HEK293 (cell line): ENCODE measurements at regions not wholly inside any gene's neighbourhood (a gene's known extent, or its start where the extent isn't known, plus 50 kb on each side); places are given as distances from the start of the nearest gene placed in this dataset.

Experiments
- GLIS2 ChIP-seq: fragments of 450-650 bp; formaldehyde crosslinking; IDR thresholded peaks from 2 replicates; pipeline ENCODE4 v1.5.1; 2016; ENCODE audit warnings: missing biosample characterization, missing genetic modification characterization
- KLF1 ChIP-seq: fragments of 450-650 bp; formaldehyde crosslinking; IDR thresholded peaks from 2 replicates; pipeline ENCODE4 v1.5.1; 2016; ENCODE audit warnings: missing biosample characterization, missing genetic modification characterization
- KLF7 ChIP-seq: fragments of 450-650 bp; formaldehyde crosslinking; IDR thresholded peaks from 2 replicates; pipeline ENCODE4 v1.5.1; 2016; ENCODE audit warnings: missing biosample characterization, missing genetic modification characterization, borderline replicate concordance
- MYNN ChIP-seq: fragments of 450-650 bp; formaldehyde crosslinking; IDR thresholded peaks from 2 replicates; pipeline ENCODE4 v1.5.1; 2016; ENCODE audit warnings: missing biosample characterization, missing genetic modification characterization, borderline replicate concordance
- SP2 ChIP-seq: fragments of 450-650 bp; formaldehyde crosslinking; IDR thresholded peaks from 2 replicates; pipeline ENCODE4 v1.5.1; 2016; ENCODE audit warnings: missing biosample characterization, missing genetic modification characterization
- TCF7L2 ChIP-seq: IDR thresholded peaks from 2 replicates; pipeline ENCODE4 v1.6.1; 2011; ENCODE audit warnings: low read depth, mild to moderate bottlenecking, inconsistent platforms, low read length, moderate library complexity, borderline replicate concordance
- ZBTB17 ChIP-seq: fragments of 450-650 bp; formaldehyde crosslinking; IDR thresholded peaks from 2 replicates; pipeline ENCODE4 v1.5.1; 2016; ENCODE audit warnings: missing biosample characterization, missing genetic modification characterization
- ZNF114 ChIP-seq: fragments of 450-650 bp; formaldehyde crosslinking; IDR thresholded peaks from 2 replicates; pipeline ENCODE4 v1.5.0; 2017; ENCODE audit warnings: missing biosample characterization, missing genetic modification characterization
- ZNF133 ChIP-seq: fragments of 450-650 bp; formaldehyde crosslinking; IDR thresholded peaks from 2 replicates; pipeline ENCODE4 v1.5.1; 2016; ENCODE audit warnings: missing biosample characterization, missing genetic modification characterization
- ZNF16 ChIP-seq: fragments of 450-650 bp; formaldehyde crosslinking; IDR thresholded peaks from 2 replicates; pipeline ENCODE4 v1.5.1; 2016; ENCODE audit warnings: low read depth, missing biosample characterization, missing genetic modification characterization
- ZNF169 ChIP-seq: fragments of 450-650 bp; formaldehyde crosslinking; IDR thresholded peaks from 2 replicates; pipeline ENCODE4 v1.5.1; 2016; ENCODE audit warnings: missing biosample characterization, missing genetic modification characterization
- ZNF221 ChIP-seq: fragments of 450-650 bp; formaldehyde crosslinking; IDR thresholded peaks from 2 replicates; pipeline ENCODE4 v1.5.1; 2017; ENCODE audit warnings: missing biosample characterization, missing genetic modification characterization, borderline replicate concordance
- ZNF335 ChIP-seq: fragments of 450-650 bp; formaldehyde crosslinking; conservative IDR thresholded peaks from 2 replicates; pipeline ENCODE4 v1.5.1; 2016; ENCODE audit warnings: missing biosample characterization, missing genetic modification characterization
- ZNF354C ChIP-seq: fragments of 450-650 bp; formaldehyde crosslinking; IDR thresholded peaks from 2 replicates; pipeline ENCODE4 v1.5.1; 2016; ENCODE audit warnings: missing biosample characterization, missing genetic modification characterization, low read depth, borderline replicate concordance
- ZNF426 ChIP-seq: fragments of 450-650 bp; formaldehyde crosslinking; IDR thresholded peaks from 2 replicates; pipeline ENCODE4 v1.5.1; 2017; ENCODE audit warnings: missing biosample characterization, missing genetic modification characterization, mild to moderate bottlenecking, inconsistent platforms, moderate library complexity
- ZNF521 ChIP-seq: fragments of 450-650 bp; formaldehyde crosslinking; IDR thresholded peaks from 2 replicates; pipeline ENCODE4 v1.5.1; 2017; ENCODE audit warnings: missing biosample characterization, mild to moderate bottlenecking, missing genetic modification characterization
- ZNF837 ChIP-seq: fragments of 450-650 bp; formaldehyde crosslinking; IDR thresholded peaks from 2 replicates; pipeline ENCODE4 v1.5.1; 2016; ENCODE audit warnings: missing biosample characterization, missing genetic modification characterization
- TF ChIP-seq, protein P1 (sequence below): fragments of 450-650 bp; formaldehyde crosslinking; IDR thresholded peaks from 2 replicates; pipeline ENCODE4 v1.5.1; 2016; ENCODE audit warnings: missing biosample characterization, missing genetic modification characterization, borderline replicate concordance
- TF ChIP-seq, protein P2 (sequence below): fragments of 450-650 bp; formaldehyde crosslinking; IDR thresholded peaks from 2 replicates; pipeline ENCODE4 v1.5.1; 2017; ENCODE audit warnings: missing biosample characterization, missing genetic modification characterization
- TF ChIP-seq, protein P3 (sequence below): fragments of 450-650 bp; formaldehyde crosslinking; conservative IDR thresholded peaks from 2 replicates; pipeline ENCODE4 v1.5.1; 2016; ENCODE audit warnings: low read depth, missing biosample characterization, missing genetic modification characterization

DNA sequence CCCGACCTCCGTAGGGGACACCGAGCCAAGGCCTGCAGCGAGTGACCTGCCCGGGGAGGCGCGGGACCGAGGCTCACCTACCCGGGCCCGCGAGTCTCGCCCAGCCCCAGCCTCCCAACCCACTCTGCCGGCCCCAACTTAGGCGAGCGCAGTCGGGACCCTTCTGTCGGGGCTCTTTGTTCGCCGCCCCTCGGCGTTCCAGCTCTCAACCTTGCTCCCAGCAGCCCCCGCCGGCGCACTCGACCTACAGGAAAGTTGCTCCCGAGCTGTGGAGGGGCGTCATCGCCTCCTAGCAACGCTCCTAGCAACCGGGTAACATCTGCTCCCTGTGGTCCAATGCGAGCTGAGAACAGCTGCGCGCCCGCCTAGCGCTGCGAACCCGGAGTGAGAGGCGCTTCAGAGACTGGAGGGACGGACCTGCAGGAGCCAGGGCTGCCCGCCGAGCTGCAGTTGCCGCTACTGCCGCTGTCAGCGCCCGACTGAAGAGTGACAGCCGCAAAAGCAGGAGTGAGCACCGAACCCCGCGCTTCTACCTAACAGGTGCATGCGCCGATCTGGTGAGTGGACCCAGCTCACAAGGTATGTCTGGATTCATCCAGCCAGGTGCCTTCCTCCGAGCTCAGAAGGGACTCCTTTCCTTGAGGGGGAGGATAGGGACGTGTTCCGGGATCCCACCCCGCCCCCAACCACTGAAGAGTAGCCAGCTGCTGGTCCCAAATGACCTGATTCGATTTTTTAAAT, 355.0 kb downstream of the SNAPC1 start (continued):
- TF ChIP-seq, protein P1, sequence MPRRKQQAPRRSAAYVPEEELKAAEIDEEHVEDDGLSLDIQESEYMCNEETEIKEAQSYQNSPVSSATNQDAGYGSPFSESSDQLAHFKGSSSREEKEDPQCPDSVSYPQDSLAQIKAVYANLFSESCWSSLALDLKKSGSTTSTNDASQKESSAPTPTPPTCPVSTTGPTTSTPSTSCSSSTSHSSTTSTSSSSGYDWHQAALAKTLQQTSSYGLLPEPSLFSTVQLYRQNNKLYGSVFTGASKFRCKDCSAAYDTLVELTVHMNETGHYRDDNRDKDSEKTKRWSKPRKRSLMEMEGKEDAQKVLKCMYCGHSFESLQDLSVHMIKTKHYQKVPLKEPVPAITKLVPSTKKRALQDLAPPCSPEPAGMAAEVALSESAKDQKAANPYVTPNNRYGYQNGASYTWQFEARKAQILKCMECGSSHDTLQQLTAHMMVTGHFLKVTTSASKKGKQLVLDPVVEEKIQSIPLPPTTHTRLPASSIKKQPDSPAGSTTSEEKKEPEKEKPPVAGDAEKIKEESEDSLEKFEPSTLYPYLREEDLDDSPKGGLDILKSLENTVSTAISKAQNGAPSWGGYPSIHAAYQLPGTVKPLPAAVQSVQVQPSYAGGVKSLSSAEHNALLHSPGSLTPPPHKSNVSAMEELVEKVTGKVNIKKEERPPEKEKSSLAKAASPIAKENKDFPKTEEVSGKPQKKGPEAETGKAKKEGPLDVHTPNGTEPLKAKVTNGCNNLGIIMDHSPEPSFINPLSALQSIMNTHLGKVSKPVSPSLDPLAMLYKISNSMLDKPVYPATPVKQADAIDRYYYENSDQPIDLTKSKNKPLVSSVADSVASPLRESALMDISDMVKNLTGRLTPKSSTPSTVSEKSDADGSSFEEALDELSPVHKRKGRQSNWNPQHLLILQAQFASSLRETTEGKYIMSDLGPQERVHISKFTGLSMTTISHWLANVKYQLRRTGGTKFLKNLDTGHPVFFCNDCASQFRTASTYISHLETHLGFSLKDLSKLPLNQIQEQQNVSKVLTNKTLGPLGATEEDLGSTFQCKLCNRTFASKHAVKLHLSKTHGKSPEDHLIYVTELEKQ (tag by site-specific recombination) = no peak
- TF ChIP-seq ZBTB17 (tag by site-specific recombination) (peak; percentile 99), ZNF16 (no peak), ZNF221 (no peak), GLIS2 (tag by site-specific recombination) (0 out of 2 replicates have a peak, but pooled peaks have one; percentile 26), ZNF354C (tag by site-specific recombination) (no peak), ZNF114 (tag by site-specific recombination) (no peak), ZNF837 (no peak), SP2 (tag by site-specific recombination) (peak; percentile 44), ZNF335 (tag by site-specific recombination) (no peak), KLF7 (tag by site-specific recombination) (no peak), MYNN (peak; percentile 92), TCF7L2 (no peak), ZNF133 (tag by site-specific recombination) (no peak), ZNF426 (no peak), KLF1 (tag by site-specific recombination) (no peak), ZNF169 (tag by site-specific recombination) (no peak), ZNF521 (no peak)
- TF ChIP-seq, protein P2, sequence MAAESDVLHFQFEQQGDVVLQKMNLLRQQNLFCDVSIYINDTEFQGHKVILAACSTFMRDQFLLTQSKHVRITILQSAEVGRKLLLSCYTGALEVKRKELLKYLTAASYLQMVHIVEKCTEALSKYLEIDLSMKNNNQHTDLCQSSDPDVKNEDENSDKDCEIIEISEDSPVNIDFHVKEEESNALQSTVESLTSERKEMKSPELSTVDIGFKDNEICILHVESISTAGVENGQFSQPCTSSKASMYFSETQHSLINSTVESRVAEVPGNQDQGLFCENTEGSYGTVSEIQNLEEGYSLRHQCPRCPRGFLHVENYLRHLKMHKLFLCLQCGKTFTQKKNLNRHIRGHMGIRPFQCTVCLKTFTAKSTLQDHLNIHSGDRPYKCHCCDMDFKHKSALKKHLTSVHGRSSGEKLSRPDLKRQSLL (tag by site-specific recombination) = no peak
- TF ChIP-seq, protein P3, sequence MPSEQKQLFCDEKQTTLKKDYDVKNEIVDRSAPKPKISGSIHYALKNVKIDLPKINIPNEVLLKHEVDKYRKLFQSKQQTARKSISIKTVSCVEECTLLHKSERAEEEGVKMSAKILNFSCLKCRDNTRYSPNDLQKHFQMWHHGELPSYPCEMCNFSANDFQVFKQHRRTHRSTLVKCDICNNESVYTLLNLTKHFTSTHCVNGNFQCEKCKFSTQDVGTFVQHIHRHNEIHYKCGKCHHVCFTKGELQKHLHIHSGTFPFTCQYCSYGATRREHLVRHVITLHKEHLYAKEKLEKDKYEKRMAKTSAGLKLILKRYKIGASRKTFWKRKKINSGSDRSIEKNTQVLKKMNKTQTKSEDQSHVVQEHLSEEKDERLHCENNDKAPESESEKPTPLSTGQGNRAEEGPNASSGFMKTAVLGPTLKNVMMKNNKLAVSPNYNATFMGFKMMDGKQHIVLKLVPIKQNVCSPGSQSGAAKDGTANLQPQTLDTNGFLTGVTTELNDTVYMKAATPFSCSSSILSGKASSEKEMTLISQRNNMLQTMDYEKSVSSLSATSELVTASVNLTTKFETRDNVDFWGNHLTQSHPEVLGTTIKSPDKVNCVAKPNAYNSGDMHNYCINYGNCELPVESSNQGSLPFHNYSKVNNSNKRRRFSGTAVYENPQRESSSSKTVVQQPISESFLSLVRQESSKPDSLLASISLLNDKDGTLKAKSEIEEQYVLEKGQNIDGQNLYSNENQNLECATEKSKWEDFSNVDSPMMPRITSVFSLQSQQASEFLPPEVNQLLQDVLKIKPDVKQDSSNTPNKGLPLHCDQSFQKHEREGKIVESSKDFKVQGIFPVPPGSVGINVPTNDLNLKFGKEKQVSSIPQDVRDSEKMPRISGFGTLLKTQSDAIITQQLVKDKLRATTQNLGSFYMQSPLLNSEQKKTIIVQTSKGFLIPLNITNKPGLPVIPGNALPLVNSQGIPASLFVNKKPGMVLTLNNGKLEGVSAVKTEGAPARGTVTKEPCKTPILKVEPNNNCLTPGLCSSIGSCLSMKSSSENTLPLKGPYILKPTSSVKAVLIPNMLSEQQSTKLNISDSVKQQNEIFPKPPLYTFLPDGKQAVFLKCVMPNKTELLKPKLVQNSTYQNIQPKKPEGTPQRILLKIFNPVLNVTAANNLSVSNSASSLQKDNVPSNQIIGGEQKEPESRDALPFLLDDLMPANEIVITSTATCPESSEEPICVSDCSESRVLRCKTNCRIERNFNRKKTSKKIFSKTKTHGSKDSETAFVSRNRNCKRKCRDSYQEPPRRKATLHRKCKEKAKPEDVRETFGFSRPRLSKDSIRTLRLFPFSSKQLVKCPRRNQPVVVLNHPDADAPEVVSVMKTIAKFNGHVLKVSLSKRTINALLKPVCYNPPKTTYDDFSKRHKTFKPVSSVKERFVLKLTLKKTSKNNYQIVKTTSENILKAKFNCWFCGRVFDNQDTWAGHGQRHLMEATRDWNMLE (tag by site-specific recombination) = no peak
